LNCaP clone FGC (cell line): ENCODE measurements at regions not wholly inside any gene's neighbourhood (a gene's known extent, or its start where the extent isn't known, plus 50 kb on each side); places are given as distances from the start of the nearest gene placed in this dataset.

Experiments
- DNase-seq: peaks from one replicate; pipeline ENCODE4 v3.0.0-alpha.2; 2011; ENCODE audit warnings: low read depth
- H3K4me3 ChIP-seq: 2 replicates; pipeline ENCODE4 v1.5.1; 2011; ENCODE audit warnings: mild to moderate bottlenecking, low read depth, low read length, control low read depth
- CTCF ChIP-seq: IDR thresholded peaks from 2 replicates; pipeline ENCODE4 v1.5.1; 2012; ENCODE audit warnings: mild to moderate bottlenecking; ENCODE audit not compliant: control insufficient read depth, insufficient read depth; ENCODE audit errors: extremely low read depth

- DNase-seq: no peak
- no peak for TF ChIP-seq CTCF
- H3K4me3 ChIP-seq: no peak overlapping the region
Measured at GRCh38 chr4:129415004-129415403, 319.1 kb downstream of the C4orf33 start.

- DNase-seq: no peak
- no peak overlapping the region for H3K4me3 ChIP-seq
- no peak for TF ChIP-seq CTCF
Measured at GRCh38 chr4:129420637-129421036, 324.7 kb downstream of the C4orf33 start.

- no peak overlapping the region for H3K4me3 ChIP-seq
- no peak for DNase-seq
- TF ChIP-seq CTCF: no peak
Measured at GRCh38 chr4:129422277-129422676, 326.3 kb downstream of the C4orf33 start.

- no peak for DNase-seq
- H3K4me3 ChIP-seq: no peak overlapping the region
- no peak for TF ChIP-seq CTCF
Measured at GRCh38 chr4:129428454-129428853, 332.5 kb downstream of the C4orf33 start.

- no peak for DNase-seq
- TF ChIP-seq CTCF: no peak
- H3K4me3 ChIP-seq: no peak overlapping the region
Measured at GRCh38 chr4:129429581-129430320, 333.8 kb downstream of the C4orf33 start.

GRCh38 chr4:129437347-129437746 lies 341.4 kb downstream of the C4orf33 start:
- no peak for TF ChIP-seq CTCF

GRCh38 chr4:129438456-129438981 lies 342.6 kb downstream of the C4orf33 start:
- no peak for DNase-seq
- no peak for TF ChIP-seq CTCF

More at GRCh38 chr4:129437347-129437746, 341.4 kb downstream of the C4orf33 start:
- H3K4me3 ChIP-seq: no peak overlapping the region
- DNase-seq: no peak

More at GRCh38 chr4:129438456-129438981, 342.6 kb downstream of the C4orf33 start:
- no peak overlapping the region for H3K4me3 ChIP-seq
